KMS-11 (cell line): ENCODE measurements at regions not wholly inside any gene's neighbourhood (a gene's known extent, or its start where the extent isn't known, plus 50 kb on each side); places are given as distances from the start of the nearest gene placed in this dataset.

ENCODE experiments used
- H2AFZ ChIP-seq: fragments of 200-600 bp; sonication (generic); 2 replicates; pipeline ENCODE4 v1.6.1; 2016; ENCODE audit warnings: antibody characterized with exemption, mixed run types, low read depth
- H3K27ac ChIP-seq: fragments of 200-600 bp; sonication (generic); 2 replicates; pipeline ENCODE4 v1.6.1; 2016; ENCODE audit warnings: mild to moderate bottlenecking, mixed run types
- H3K27me3 ChIP-seq: fragments of 200-600 bp; sonication (generic); 2 replicates; pipeline ENCODE4 v1.6.1; 2017; ENCODE audit warnings: mild to moderate bottlenecking, low read depth, mixed run types, moderate library complexity; ENCODE audit not compliant: insufficient read depth
- H3K36me3 ChIP-seq: fragments of 200-600 bp; sonication (generic); 2 replicates; pipeline ENCODE4 v1.6.1; 2017; ENCODE audit warnings: mild to moderate bottlenecking, mixed run types; ENCODE audit not compliant: insufficient read depth
- H3K4me1 ChIP-seq: fragments of 200-600 bp; sonication (generic); 2 replicates; pipeline ENCODE4 v1.6.1; 2016; ENCODE audit warnings: mild to moderate bottlenecking, low read depth, mixed run types; ENCODE audit not compliant: poor library complexity, severe bottlenecking
- H3K4me2 ChIP-seq: fragments of 200-600 bp; sonication (generic); 2 replicates; pipeline ENCODE4 v1.7.0; 2016; ENCODE audit warnings: mild to moderate bottlenecking, mixed run types
- H3K4me3 ChIP-seq: fragments of 200-600 bp; sonication (generic); IDR thresholded peaks from 2 replicates; pipeline ENCODE4 v1.6.1; 2017; ENCODE audit warnings: low read depth, low read length, mixed read lengths; ENCODE audit not compliant: insufficient read depth
- H3K79me2 ChIP-seq: fragments of 200-600 bp; sonication (generic); 2 replicates; pipeline ENCODE4 v1.6.1; 2016; ENCODE audit warnings: low read depth, mixed run types; ENCODE audit not compliant: insufficient read depth
- H3K9ac ChIP-seq: fragments of 200-600 bp; sonication (generic); 2 replicates; pipeline ENCODE4 v1.6.1; 2016; ENCODE audit warnings: mild to moderate bottlenecking, mixed run types
- H4K20me1 ChIP-seq: fragments of 200-600 bp; sonication (generic); 2 replicates; pipeline ENCODE4 v1.6.1; 2016; ENCODE audit warnings: mild to moderate bottlenecking, mixed run types; ENCODE audit not compliant: insufficient read depth
- CTCF ChIP-seq: fragments of 200-600 bp; sonication (generic); conservative IDR thresholded peaks from 2 replicates; pipeline ENCODE4 v1.6.1; 2017; ENCODE audit warnings: low read depth, mild to moderate bottlenecking, antibody characterized with exemption, low read length, moderate library complexity, mixed read lengths

DNA sequence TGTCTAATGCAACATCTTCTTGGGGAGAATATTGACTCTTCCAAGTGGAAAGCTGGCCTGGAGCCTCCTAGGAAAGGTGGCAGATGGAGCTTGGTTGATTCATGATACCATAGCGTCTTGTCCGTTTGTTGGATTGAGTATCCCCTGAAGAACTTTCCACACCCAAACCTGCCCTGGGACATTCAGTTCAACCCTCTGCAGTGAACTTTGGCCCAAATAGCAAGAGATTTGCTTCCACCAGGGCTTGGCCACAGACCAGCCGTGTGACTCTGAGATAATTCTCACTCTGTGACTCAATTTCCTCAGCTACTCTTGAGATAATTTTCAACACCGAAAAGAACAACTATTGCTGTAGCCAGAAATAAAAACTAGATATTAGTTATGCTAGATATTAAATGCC is 108.0 kb upstream of the RAD23B start:
- TF ChIP-seq CTCF: no peak
- Histone ChIP-seq H3K27me3 (no peaks in the 10 kb centered on the region), H2AFZ (no peak overlapping the region), H3K79me2 (no peaks in the 10 kb centered on the region), H3K36me3 (no peaks in the 10 kb centered on the region), H3K9ac (no peak overlapping the region), H3K27ac (no peak overlapping the region), H4K20me1 (no peaks in the 10 kb centered on the region), H3K4me3 (no peak overlapping the region), H3K4me2 (no peak overlapping the region), H3K4me1 (peaks cover 8% of the 10 kb centered on the region)

DNA sequence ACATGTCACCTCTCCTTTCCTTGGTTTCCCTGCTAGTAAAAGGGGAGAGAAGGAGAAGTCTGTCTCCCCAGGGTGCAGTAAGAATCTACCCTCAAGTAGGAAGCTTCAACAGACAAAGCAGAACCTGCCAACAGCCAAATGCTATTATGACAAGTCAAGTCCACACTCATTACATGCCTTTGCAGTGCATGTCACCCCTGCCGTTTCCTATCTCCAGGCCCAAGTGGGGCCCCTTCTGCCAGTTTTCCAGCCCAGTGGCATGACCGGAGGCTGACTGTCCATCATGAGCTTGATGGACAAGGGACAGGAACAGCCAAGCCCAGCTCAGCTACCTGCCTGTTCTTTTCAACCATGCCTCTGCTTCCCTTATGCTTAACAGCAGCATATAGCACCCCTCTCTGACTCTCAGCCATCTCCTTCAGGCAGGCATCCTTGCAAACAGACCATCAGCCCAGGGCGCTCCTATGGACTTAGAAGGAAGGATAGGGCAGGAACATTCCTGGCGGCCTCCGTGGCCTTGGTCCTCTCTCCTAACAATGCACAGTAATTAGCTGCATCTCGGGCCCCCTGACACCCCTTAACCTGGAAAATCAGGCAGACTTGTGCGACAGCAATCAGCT is 107.2 kb upstream of the RAD23B start:
- Histone ChIP-seq H3K79me2 (no peaks in the 10 kb centered on the region), H3K4me1 (peaks cover 8% of the 10 kb centered on the region), H3K4me2 (no peak overlapping the region), H3K4me3 (no peak overlapping the region), H3K36me3 (no peaks in the 10 kb centered on the region), H3K27me3 (no peaks in the 10 kb centered on the region), H3K9ac (no peak overlapping the region), H2AFZ (no peak overlapping the region), H3K27ac (no peak overlapping the region), H4K20me1 (no peaks in the 10 kb centered on the region)
- no peak for TF ChIP-seq CTCF

DNA sequence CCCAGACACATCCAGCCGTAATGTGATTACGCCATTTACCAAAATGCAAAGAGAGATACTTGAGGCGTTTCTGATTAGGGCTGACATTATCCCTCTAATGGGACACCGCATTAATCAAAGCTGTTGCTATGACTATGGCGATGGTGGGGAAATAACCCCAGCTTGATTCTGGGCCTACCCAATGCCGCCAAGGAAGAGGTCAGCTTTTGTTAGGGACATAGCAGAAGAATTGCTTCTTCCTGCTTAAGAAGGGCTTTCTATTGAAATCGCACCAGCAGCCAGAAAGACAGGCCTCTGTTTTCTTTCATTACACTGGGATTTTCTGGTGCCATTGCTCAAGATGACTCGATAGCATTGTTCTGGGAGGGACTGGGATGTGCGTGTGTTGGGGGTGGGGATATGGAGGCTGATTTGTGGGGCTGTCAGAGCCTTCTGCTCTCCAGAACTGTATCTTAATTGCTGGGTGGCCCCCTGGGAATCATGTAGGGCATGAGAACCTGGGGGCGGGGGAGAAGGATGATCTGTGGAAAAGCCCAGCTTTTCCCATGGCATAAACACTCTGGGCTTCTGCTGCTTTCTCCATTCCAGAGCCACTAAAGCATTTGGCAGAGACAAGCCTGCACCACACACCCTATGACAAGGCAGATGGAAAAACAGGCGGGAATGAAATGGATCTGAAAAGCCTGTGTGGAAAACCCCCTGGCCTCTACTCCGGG is 106.5 kb upstream of the RAD23B start:
- no peak for TF ChIP-seq CTCF
- no peaks in the 10 kb centered on the region for H4K20me1 ChIP-seq
- no peak overlapping the region for H3K9ac ChIP-seq
- peaks cover 8% of the 10 kb centered on the region for H3K4me1 ChIP-seq
- no peaks in the 10 kb centered on the region for H3K36me3 ChIP-seq
- H3K4me2 ChIP-seq: no peak overlapping the region
- H2AFZ ChIP-seq: no peak overlapping the region
- H3K4me3 ChIP-seq: no peak overlapping the region
- no peaks in the 10 kb centered on the region for H3K27me3 ChIP-seq
- H3K79me2 ChIP-seq: no peaks in the 10 kb centered on the region
- no peak overlapping the region for H3K27ac ChIP-seq

DNA sequence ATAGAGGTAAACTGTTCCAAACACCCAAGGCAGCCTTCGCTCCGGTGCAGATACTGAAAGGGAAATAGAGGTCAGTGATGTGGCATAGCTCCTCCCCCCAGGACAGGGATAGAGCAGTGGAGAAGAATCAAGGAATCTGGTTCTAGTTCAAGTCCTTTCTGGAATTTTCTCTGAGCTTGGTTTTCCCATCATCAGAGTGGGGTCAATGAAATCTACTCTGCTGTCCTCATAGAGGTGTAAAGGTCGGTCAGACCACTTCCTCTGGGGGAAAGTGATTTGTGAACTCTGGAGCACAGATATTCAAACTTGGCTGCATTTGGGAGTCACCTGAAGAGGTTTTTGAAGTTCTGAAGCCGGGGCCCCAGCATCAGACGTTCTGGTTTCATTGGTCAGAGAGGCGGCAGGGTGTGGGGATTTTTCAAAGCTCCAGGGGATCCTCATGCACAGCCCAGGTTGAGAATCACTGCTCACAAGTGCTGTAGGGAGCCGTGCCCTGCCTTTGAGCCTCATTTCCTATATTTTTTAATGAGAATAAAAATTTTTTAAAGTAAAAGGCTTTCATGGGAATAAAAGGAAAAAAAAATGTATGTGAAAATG is 105.7 kb upstream of the RAD23B start:
- Histone ChIP-seq H2AFZ (no peak overlapping the region), H3K79me2 (no peaks in the 10 kb centered on the region), H3K27me3 (no peaks in the 10 kb centered on the region)

More for the DNA sequence above, 105.7 kb upstream of the RAD23B start:
- Histone ChIP-seq H3K4me2 (no peak overlapping the region), H3K4me3 (no peak overlapping the region), H3K27ac (no peak overlapping the region), H3K9ac (no peak overlapping the region), H4K20me1 (no peaks in the 10 kb centered on the region), H3K36me3 (no peaks in the 10 kb centered on the region), H3K4me1 (peaks cover 8% of the 10 kb centered on the region)
- no peak for TF ChIP-seq CTCF
